ENCODE measurements at regions not wholly inside any gene's neighbourhood (a gene's known extent, or its start where the extent isn't known, plus 50 kb on each side); places are given as distances from the start of the nearest gene placed in this dataset.

DNA sequence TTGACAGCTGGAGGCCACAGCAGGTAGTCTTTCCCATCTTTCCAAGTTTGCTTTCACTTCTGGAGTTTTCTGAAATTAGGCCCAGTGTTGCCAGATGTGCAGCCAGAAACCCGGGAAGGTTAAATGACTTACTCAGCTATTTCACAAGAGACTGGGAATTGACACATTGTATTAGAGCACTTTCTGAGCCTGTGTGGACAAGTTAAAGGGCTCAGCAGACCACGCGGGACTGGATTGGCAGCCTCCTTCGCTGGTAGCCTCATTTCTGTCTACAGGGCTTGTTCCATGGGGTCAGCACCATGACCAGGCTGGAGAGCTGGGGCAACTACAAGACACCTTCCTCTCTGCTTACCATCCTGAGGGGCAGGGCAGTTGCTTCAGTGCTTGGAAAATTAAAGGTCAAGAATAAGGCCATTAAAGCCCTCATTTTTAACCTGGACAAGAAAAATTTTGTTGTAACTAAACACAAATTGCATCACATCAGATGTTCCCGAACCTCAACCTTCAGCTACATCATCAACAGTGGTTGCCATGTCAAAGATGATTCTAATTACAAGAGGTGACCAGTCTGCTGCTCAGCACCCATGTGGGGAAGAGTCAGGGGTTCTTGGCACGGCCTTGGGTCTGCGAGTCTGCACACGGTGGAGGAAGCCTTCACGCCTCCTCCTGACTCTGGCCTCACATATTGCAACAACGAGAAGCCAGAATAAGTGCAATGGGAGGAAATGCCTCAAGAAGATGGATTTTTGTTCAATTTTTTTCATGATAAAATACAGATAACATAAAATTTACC lies 279.5 kb upstream of the RAB6C start:
- no peak for DNase-seq
- H3K4me3 Mint-ChIP-seq: no peak overlapping the region
- H3K9me3 Mint-ChIP-seq: no peaks in the 10 kb centered on the region
- CTCF ChIA-PET: no interaction called here
- POLR2A ChIA-PET: no interaction called here
- no peaks in the 10 kb centered on the region for H3K36me3 Mint-ChIP-seq
- no peaks in the 10 kb centered on the region for H3K27me3 Mint-ChIP-seq
- no peaks in the 10 kb centered on the region for H3K4me1 Mint-ChIP-seq (ENCODE audit: low read depth)
- intact Hi-C loops (cut with micrococcal nuclease): no loop called here
- no peak overlapping the region for H3K27ac Mint-ChIP-seq

DNA sequence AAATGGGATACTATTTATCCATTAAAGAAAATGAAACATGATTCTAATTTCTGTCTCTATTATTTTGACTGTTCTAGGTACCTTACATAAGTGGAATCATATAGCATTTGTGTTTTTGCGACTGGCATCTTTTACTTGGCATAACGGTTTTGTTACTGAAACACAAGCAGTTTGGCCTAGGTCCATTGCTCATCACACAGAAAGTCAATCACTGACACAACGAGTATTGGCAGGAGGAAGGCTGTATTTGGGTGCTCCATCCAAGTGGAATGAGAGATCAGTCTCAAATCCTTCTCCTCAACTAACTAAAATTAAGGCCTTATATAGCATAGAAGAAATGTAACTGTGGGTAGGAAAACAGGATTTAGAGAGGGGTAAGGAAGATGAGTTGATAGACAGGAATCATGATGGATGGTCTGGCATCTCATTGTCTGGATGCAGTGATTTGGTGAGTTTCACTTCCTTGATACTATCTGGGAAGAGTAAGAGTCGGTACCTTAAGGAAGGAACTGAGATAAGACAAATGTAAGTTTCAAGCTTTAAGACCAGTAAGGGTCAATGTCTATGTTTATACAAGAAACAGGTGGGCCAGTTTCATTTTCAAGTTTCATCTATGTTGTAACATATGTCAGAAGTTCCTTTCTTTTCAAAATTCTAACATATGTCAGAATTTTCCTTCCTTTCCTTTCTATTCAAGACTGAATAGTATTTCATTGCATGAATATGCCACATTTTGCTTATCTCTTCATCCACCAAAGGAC lies 276.9 kb upstream of the RAB6C start:
- intact Hi-C loops (cut with micrococcal nuclease): no loop called here
- DNase-seq: no peak
- Mint-ChIP-seq H3K4me3 (no peak overlapping the region), H3K4me1 (ENCODE audit: low read depth) (no peaks in the 10 kb centered on the region), H3K27ac (no peak overlapping the region), H3K36me3 (no peaks in the 10 kb centered on the region), H3K9me3 (no peaks in the 10 kb centered on the region), H3K27me3 (no peaks in the 10 kb centered on the region)
- POLR2A ChIA-PET: no interaction called here
- CTCF ChIA-PET: no interaction called here

DNA sequence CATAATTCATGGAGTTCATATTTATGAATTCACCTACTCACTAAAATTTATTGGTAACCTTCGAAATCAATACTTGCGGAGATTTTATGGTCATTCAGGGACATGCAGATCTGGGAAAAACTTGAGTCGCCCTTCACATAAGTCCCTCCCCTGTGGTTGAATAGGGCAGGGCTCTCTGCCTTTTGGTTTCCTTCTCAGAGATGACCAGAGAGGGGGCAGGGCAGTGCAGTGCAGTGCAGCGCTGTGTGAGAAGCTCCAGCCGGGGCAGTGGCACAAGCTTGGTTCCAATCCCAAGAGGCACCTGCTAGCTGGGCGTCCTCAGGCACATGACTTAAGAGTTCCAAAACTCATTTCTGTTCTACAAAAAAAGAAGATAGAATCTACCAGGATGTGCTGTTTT lies 274.4 kb upstream of the RAB6C start:
- no peaks in the 10 kb centered on the region for H3K4me1 Mint-ChIP-seq (ENCODE audit: low read depth)
- POLR2A ChIA-PET: no interaction called here
- H3K4me3 Mint-ChIP-seq: no peak overlapping the region
- CTCF ChIA-PET: no interaction called here
- H3K27me3 Mint-ChIP-seq: no peaks in the 10 kb centered on the region
- H3K9me3 Mint-ChIP-seq: no peaks in the 10 kb centered on the region
- H3K36me3 Mint-ChIP-seq: no peaks in the 10 kb centered on the region
- intact Hi-C loops (cut with micrococcal nuclease): no loop called here
- DNase-seq: no peak
- no peak overlapping the region for H3K27ac Mint-ChIP-seq

DNA sequence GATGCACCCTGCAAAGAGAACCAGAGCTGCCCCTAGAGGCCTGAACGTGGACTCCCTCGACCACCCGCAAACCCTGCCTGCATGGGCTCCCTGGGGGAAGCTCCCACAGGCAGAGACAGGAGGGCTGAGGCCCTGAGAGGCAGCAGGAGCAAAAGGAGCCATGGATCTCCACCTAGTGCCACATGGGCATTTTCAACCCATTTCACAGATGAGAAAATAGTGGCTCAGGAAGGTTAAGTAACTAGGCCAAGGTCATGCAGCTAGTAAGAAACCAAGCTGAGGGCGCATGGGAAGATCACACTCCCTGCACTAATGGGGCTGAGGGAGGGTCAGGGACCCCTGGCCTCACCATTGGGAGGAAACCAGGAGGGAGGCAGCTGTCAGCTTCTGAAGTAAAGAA lies 271.7 kb upstream of the RAB6C start:
- H3K27me3 Mint-ChIP-seq: no peaks in the 10 kb centered on the region
- no peaks in the 10 kb centered on the region for H3K36me3 Mint-ChIP-seq
- POLR2A ChIA-PET: no interaction called here

DNA sequence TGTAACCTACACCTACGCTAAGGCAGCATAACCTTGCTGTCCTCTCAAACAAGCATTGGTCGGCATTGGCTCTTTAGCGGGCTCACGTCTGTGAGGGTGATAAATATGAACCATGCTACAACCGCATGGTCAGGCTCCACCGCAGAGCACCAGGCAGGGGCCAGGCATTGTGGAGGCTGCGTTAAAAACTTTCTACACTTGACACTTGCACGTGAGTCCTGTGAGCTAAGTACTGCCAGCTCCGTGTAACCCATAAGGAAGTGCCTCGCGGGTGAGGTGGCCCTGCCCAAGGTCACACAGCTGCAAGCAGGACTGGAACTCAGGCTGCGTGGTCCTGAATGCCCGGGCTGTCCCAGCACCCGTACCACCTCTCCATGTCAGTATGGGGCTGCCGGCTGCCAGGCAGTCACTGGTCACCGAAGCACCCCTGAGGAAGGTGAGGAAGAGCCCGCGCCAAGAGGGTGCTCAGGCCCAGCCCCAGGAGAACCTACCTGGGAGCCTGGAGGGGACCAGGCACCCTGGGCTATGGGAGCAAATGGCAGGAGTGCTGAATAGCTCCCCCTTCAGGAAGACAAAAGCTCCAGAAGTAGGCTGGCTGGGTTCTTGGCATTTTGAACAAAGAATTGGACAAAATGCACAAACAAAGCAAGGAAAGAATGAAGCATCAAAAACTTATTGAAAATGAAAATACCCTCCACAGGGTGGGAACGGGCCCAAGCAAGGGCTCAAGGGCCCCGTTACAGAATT lies 271.1 kb upstream of the RAB6C start:
- POLR2A ChIA-PET: no interaction called here
- no peaks in the 10 kb centered on the region for H3K36me3 Mint-ChIP-seq
- H3K27ac Mint-ChIP-seq: no peak overlapping the region
- intact Hi-C loops (cut with micrococcal nuclease): no loop called here
- DNase-seq: no peak
- H3K9me3 Mint-ChIP-seq: no peaks in the 10 kb centered on the region
- H3K4me1 Mint-ChIP-seq (ENCODE audit: low read depth): no peaks in the 10 kb centered on the region
- no peak overlapping the region for H3K4me3 Mint-ChIP-seq
- H3K27me3 Mint-ChIP-seq: no peaks in the 10 kb centered on the region
- CTCF ChIA-PET: no interaction called here

More for the DNA sequence above, 271.7 kb upstream of the RAB6C start:
- Mint-ChIP-seq H3K4me3 (no peak overlapping the region), H3K9me3 (no peaks in the 10 kb centered on the region), H3K4me1 (ENCODE audit: low read depth) (no peaks in the 10 kb centered on the region), H3K27ac (no peak overlapping the region)
- no peak for DNase-seq
- intact Hi-C loops (cut with micrococcal nuclease): no loop called here
- CTCF ChIA-PET: no interaction called here

DNA sequence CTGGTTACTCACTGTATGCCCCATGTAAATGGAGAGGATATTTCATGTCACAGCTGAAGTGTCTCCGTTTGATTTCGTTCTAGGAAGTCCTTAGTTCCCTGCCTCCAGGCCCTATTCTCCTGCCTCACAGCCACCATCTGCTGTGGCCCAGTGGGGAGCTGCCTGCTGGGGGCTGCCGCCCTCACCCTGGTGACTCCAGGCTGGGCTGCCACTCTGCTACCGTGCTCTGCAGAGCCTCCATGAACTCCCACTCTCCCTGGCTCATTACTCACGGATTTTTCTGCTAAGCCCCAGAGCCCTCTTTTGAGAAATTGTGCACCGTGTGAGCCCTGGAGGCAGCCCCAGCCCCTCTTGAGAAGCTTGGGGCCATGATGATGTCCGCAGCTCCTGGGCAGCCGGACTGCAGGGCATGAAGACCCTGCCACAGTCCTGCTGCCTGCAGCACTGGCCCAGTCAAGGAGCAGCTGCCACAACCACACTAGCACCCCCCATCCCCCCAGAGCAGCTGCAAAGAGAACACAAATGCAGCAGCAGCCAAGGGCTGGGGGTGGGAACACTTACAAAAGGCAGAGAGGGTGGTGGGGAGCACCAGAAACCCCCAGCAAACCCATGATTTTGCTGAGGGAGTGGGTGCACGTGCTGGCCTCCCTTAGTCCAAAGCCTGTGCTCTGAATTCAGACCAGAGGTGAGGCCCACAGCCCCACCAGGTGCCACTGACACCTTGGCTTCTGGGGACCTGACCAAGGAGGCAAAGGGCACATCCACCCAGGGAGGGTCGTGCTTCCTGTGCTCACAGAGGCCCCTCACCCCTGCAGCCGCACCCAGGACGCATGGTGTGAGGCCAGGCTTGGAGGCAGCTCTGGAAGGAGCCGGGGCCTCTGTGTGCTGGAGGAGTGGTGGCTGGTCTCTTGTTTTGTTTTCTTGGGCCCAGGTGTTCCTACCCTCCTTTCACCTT lies 270.2 kb upstream of the RAB6C start:
- no peaks in the 10 kb centered on the region for H3K4me1 Mint-ChIP-seq (ENCODE audit: low read depth)
- H3K36me3 Mint-ChIP-seq: no peaks in the 10 kb centered on the region
- intact Hi-C loops (cut with micrococcal nuclease): no loop called here
- no peak overlapping the region for H3K27ac Mint-ChIP-seq
- H3K9me3 Mint-ChIP-seq: no peaks in the 10 kb centered on the region
- no peak for DNase-seq
- ChIA-PET POLR2A (no interaction called here), CTCF (no interaction called here)
- H3K27me3 Mint-ChIP-seq: no peaks in the 10 kb centered on the region
- no peak overlapping the region for H3K4me3 Mint-ChIP-seq

DNA sequence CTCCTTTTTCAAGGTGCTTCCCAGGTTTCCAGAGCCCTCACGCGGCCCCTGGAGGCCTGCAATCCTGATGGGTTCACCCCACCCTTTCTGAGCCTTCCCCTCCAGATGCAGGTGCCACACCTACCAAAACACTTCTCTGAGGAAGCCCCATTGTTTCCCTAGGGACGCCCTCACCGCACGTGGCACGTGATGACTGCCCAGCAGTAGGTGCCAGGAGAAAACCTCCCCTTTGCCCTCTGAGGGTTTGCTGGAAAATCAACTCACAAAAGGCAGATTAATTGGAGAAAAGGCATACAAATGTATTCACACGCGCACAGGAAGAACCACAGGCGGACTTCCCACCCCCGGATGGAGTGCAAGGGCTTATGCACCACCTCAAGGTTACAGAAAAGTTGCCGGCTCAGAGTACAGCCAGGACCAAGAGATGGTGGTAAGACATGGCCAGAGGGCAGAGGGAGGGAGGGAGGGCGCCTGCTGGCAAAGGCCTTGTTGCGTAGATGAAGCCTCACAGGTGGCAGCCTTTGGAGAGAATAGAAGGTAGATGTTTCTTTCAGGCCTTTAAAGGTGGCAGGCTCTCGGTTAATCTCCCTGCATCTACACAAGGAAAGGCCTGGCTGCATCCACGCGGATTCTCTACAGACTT lies 269.4 kb upstream of the RAB6C start:
- ChIA-PET CTCF (no interaction called here), POLR2A (no interaction called here)
- Mint-ChIP-seq H3K9me3 (no peaks in the 10 kb centered on the region), H3K4me1 (ENCODE audit: low read depth) (no peaks in the 10 kb centered on the region), H3K27me3 (no peaks in the 10 kb centered on the region), H3K36me3 (no peaks in the 10 kb centered on the region), H3K27ac (no peak overlapping the region), H3K4me3 (no peak overlapping the region)
- intact Hi-C loops (cut with micrococcal nuclease): no loop called here
- DNase-seq: no peak

DNA sequence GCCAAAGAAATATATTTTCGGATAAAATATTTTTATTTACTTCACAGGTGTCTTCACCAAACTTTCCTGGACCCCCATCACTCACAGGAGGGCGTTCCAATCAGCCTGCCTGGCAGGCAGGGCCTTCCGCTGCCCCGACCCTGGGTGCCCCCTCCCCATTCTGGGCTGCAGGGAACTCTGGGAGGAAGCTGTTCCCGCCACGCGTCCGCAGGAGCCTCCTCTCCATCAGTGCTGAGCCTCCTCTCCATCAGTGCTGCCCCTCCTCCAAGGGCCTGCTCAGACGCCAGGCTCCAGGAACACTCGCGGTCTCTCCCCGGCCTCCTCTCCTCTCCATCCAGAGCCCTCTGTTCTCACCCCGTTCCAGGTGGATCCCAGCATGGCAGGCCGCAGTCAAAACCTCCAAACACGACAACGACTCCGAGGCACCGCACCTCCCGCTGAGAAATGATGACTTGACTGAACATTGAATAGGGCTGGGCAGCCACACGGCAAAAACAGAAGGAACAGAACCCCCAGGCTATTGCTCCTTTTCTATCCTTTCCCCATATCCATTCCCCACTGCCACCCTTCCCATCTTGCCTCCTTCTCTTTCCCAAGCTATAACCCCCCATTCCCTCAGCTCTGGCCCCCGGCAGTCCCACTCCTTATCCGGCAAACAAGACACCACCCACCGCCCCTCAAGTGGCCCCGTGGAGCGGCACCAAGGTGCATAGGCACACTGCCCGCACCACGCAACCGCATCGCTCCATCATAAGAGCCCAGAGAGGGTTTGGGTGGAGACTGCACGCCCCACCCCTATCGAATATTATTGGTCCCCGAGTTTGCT lies 268.6 kb upstream of the RAB6C start:
- Mint-ChIP-seq H3K4me1 (ENCODE audit: low read depth) (no peaks in the 10 kb centered on the region), H3K27me3 (no peaks in the 10 kb centered on the region), H3K27ac (no peak overlapping the region), H3K9me3 (no peaks in the 10 kb centered on the region), H3K4me3 (no peak overlapping the region), H3K36me3 (no peaks in the 10 kb centered on the region)
- intact Hi-C loops (cut with micrococcal nuclease): no loop called here
- CTCF ChIA-PET: no interaction called here
- POLR2A ChIA-PET: no interaction called here
- no peak for DNase-seq

DNA sequence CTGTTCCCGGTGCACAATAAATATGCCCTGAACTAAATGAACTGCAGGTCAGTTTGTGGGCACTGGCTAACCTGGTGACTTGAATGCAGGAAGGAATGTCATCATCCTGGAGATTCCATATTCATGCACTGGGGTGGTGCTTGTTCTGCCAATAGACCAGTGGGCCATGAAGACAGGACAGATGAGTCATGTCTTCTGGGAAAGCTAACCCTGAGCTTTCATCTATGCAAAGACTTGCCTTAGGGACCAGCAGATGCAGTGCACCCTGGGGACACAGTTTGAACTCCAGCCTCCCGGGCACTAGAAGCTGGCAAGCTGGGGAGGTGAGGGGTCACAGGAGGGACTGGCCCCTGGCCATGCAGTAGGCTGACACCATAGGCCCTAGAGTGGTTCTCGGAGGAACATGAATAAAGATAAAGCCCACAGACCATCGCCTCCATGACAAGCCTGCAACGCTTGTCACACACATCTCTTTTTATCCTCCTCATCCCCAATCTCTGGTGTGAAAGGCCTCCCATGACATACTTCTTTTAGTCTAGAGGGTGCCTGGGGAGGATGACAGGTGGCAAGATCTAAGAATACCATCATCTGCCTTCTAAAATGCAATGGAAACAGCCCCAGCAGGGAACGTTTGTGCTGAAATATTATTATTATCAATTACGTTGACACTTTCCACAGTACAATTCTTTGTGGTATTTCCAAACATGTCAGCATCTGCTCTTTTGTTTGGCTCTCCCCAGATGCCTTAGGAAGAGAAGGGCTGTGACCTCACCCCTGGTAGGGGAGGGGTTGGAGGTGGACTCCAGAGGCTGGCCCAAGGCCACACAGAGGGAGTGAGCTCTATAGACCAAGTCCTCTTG lies 267.4 kb upstream of the RAB6C start:
- intact Hi-C loops (cut with micrococcal nuclease): no loop called here
- no peaks in the 10 kb centered on the region for H3K9me3 Mint-ChIP-seq
- H3K4me1 Mint-ChIP-seq (ENCODE audit: low read depth): no peaks in the 10 kb centered on the region
- H3K27ac Mint-ChIP-seq: no peak overlapping the region
- no peak for DNase-seq
- POLR2A ChIA-PET: no interaction called here
- no peaks in the 10 kb centered on the region for H3K27me3 Mint-ChIP-seq
- no peak overlapping the region for H3K4me3 Mint-ChIP-seq
- CTCF ChIA-PET: no interaction called here
- no peaks in the 10 kb centered on the region for H3K36me3 Mint-ChIP-seq

DNA sequence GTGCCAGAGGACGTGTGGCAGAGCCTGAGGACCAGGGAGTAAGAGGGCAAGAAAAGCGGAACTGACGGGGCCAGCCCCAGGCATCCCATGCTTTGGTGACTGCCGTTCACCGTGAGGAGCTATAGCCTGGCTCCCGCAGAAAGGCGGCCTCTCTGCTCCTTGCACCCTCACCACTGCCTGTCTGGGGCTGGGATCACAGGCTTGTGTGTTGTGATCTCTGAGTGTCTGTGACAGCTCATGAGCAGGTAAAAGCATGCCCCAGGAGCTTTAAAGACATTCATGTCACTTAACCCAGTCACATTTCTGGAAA lies 266.8 kb upstream of the RAB6C start:
- ChIA-PET CTCF (no interaction called here), POLR2A (no interaction called here)
- no peaks in the 10 kb centered on the region for H3K4me1 Mint-ChIP-seq (ENCODE audit: low read depth)
- no peaks in the 10 kb centered on the region for H3K9me3 Mint-ChIP-seq
- no peaks in the 10 kb centered on the region for H3K36me3 Mint-ChIP-seq
- no peak overlapping the region for H3K4me3 Mint-ChIP-seq
- no peaks in the 10 kb centered on the region for H3K27me3 Mint-ChIP-seq
- intact Hi-C loops (cut with micrococcal nuclease): no loop called here
- no peak overlapping the region for H3K27ac Mint-ChIP-seq
- DNase-seq: no peak

DNA sequence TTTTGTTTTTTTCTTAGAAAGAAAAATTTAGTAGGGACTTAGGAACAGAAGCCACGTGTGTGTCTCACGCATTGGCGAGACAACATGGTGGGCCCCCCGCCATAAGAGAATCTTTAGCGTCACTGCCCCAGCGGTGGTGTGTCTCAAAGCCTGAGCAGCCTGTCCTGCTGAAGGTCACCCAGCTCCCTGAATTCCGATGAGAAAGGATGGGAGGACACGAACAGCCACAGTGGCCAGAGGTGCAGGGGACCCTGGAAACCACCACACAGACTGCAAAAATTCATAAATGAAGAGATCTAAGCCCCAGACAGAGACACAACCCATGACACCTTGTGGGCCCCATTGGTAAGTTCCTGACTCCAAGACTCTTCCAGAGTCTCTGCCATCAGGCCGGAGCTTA lies 266.1 kb upstream of the RAB6C start:
- intact Hi-C loops (cut with micrococcal nuclease): no loop called here
- ChIA-PET POLR2A (no interaction called here), CTCF (no interaction called here)
- Mint-ChIP-seq H3K36me3 (no peaks in the 10 kb centered on the region), H3K4me3 (no peak overlapping the region), H3K4me1 (ENCODE audit: low read depth) (no peaks in the 10 kb centered on the region), H3K27me3 (no peaks in the 10 kb centered on the region), H3K9me3 (no peaks in the 10 kb centered on the region), H3K27ac (no peak overlapping the region)
- DNase-seq: no peak

Data from activated CD4-positive, alpha-beta memory T cell treated with anti-CD3 and anti-CD28 coated beads for 36 hours (primary cell).